ENCODE measurements at regions not wholly inside any gene's neighbourhood (a gene's known extent, or its start where the extent isn't known, plus 50 kb on each side); places are given as distances from the start of the nearest gene placed in this dataset.
"Not testable (repeated sequence)": the region's sequence is repeated elsewhere in the genome, so short reads cannot be mapped to it uniquely, and the experiment has no call there.

GRCh38 chr13:79997244-79997643 lies 343.7 kb downstream of the SPRY2 start:
- DNase-seq (ENCODE audit: low read depth in 3 of 3, low spot score in 1 of 3), result no peak

GRCh38 chr13:79995334-79995733 lies 345.6 kb downstream of the SPRY2 start:
- no peak for DNase-seq (ENCODE audit: low read depth in 3 of 3, low spot score in 1 of 3)

- no peak for DNase-seq (ENCODE audit: low read depth in 3 of 3, low spot score in 1 of 3)
These were observed 348.8 kb downstream of the SPRY2 start for GRCh38 chr13:79992111-79992510.

GRCh38 chr13:79990048-79990447 lies 350.9 kb downstream of the SPRY2 start:
- DNase-seq (ENCODE audit: low read depth in 3 of 3, low spot score in 1 of 3), result no peak

- DNase-seq (ENCODE audit: low read depth in 3 of 3, low spot score in 1 of 3), result no peak
These were observed 351.7 kb downstream of the SPRY2 start for GRCh38 chr13:79989217-79989661.

- no peak for DNase-seq (ENCODE audit: low read depth in 3 of 3, low spot score in 1 of 3)
These were observed 352.4 kb downstream of the SPRY2 start for GRCh38 chr13:79988573-79988972.

GRCh38 chr13:79987761-79988160 lies 353.2 kb downstream of the SPRY2 start:
- no peak for DNase-seq (ENCODE audit: low read depth in 3 of 3, low spot score in 1 of 3)

- DNase-seq (ENCODE audit: low read depth in 3 of 3, low spot score in 1 of 3), result no peak
These were observed 353.6 kb downstream of the SPRY2 start for GRCh38 chr13:79987323-79987722.

- no peak for DNase-seq (ENCODE audit: low read depth in 3 of 3, low spot score in 1 of 3)
These were observed 354.0 kb downstream of the SPRY2 start for GRCh38 chr13:79986890-79987289.

- DNase-seq (ENCODE audit: low read depth in 3 of 3, low spot score in 1 of 3), result not testable (repeated sequence)
These were observed 365.8 kb downstream of the SPRY2 start for GRCh38 chr13:79974935-79975650.

GRCh38 chr13:79973533-79973963 lies 367.4 kb downstream of the SPRY2 start:
- no peak for DNase-seq (ENCODE audit: low read depth in 3 of 3, low spot score in 1 of 3)

- no peak for DNase-seq (ENCODE audit: low read depth in 3 of 3, low spot score in 1 of 3)
These were observed 368.8 kb downstream of the SPRY2 start for GRCh38 chr13:79972066-79972569.

- no peak for DNase-seq (ENCODE audit: low read depth in 3 of 3, low spot score in 1 of 3)
These were observed 374.4 kb downstream of the SPRY2 start for GRCh38 chr13:79966493-79966895.

- DNase-seq (ENCODE audit: low read depth in 3 of 3, low spot score in 1 of 3), result no peak
These were observed 374.9 kb downstream of the SPRY2 start for GRCh38 chr13:79966059-79966458.

- DNase-seq (ENCODE audit: low read depth in 3 of 3, low spot score in 1 of 3), result no peak
These were observed 394.4 kb downstream of the SPRY2 start for GRCh38 chr13:79946556-79946955.

- no peak for DNase-seq (ENCODE audit: low read depth in 3 of 3, low spot score in 1 of 3)
These were observed 397.4 kb downstream of the SPRY2 start for GRCh38 chr13:79943346-79944023.

- DNase-seq (ENCODE audit: low read depth in 3 of 3, low spot score in 1 of 3), result no peak
These were observed 399.2 kb downstream of the SPRY2 start for GRCh38 chr13:79941752-79942151.

- no peak for DNase-seq (ENCODE audit: low read depth in 3 of 3, low spot score in 1 of 3)
These were observed 401.2 kb downstream of the SPRY2 start for GRCh38 chr13:79939689-79940088.

GRCh38 chr13:79937771-79938216 lies 403.1 kb downstream of the SPRY2 start:
- DNase-seq (ENCODE audit: low read depth in 3 of 3, low spot score in 1 of 3), result no peak

- no peak for DNase-seq (ENCODE audit: low read depth in 3 of 3, low spot score in 1 of 3)
These were observed 403.6 kb downstream of the SPRY2 start for GRCh38 chr13:79937311-79937710.

GRCh38 chr13:79936368-79937136 lies 404.4 kb downstream of the SPRY2 start:
- DNase-seq (ENCODE audit: low read depth in 3 of 3, low spot score in 1 of 3), result no peak

- DNase-seq (ENCODE audit: low read depth in 3 of 3, low spot score in 1 of 3), result no peak
These were observed 405.8 kb downstream of the SPRY2 start for GRCh38 chr13:79935121-79935520.

Measured in stimulated activated CD4-positive, alpha-beta T cell treated with anti-CD3 and anti-CD28 coated beads, TNF-alpha, amount 100 ng/mL, for 1 hour (primary cell).